NCI-H82 treated with DMSO at 0.1 percent for 48 hours (cell line): ENCODE measurements at regions not wholly inside any gene's neighbourhood (a gene's known extent, or its start where the extent isn't known, plus 50 kb on each side); places are given as distances from the start of the nearest gene placed in this dataset.
"Not testable (repeated sequence)": the region's sequence is repeated elsewhere in the genome, so short reads cannot be mapped to it uniquely, and the experiment has no call there.

Experiments
- DNase-seq: peaks from one replicate; lab custom pipeline; 2025; ENCODE audit not compliant: unreplicated experiment; lab: John Stamatoyannopoulos, UW

- DNase-seq: peak; percentile 40
These were observed 133.8 kb upstream of the LCORL start for GRCh38 chr4:18155067-18156041.

- no peak for DNase-seq
These were observed 116.6 kb upstream of the LCORL start for GRCh38 chr4:18138076-18138665.

- no peak for DNase-seq
These were observed 112.6 kb upstream of the LCORL start for GRCh38 chr4:18134111-18134510.

GRCh38 chr4:18130256-18130655 lies 108.7 kb upstream of the LCORL start:
- no peak for DNase-seq

GRCh38 chr4:18128241-18128640 lies 106.7 kb upstream of the LCORL start:
- no peak for DNase-seq

GRCh38 chr4:18127030-18127429 lies 105.5 kb upstream of the LCORL start:
- no peak for DNase-seq

- DNase-seq: no peak
These were observed 92.3 kb upstream of the LCORL start for GRCh38 chr4:18113710-18114331.

- no peak for DNase-seq
These were observed 89.5 kb upstream of the LCORL start for GRCh38 chr4:18111081-18111480.

- no peak for DNase-seq
These were observed 88.5 kb upstream of the LCORL start for GRCh38 chr4:18110099-18110498.

- no peak for DNase-seq
These were observed 88.1 kb upstream of the LCORL start for GRCh38 chr4:18109676-18110075.

- not testable (repeated sequence) for DNase-seq
These were observed 86.4 kb upstream of the LCORL start for GRCh38 chr4:18107848-18108528.

GRCh38 chr4:18106620-18107019 lies 85.1 kb upstream of the LCORL start:
- peak; percentile 88 for DNase-seq

- no peak for DNase-seq
These were observed 83.8 kb upstream of the LCORL start for GRCh38 chr4:18105030-18106011.

- DNase-seq: no peak
These were observed 82.5 kb upstream of the LCORL start for GRCh38 chr4:18103876-18104605.

- DNase-seq: no peak
These were observed 79.1 kb upstream of the LCORL start for GRCh38 chr4:18100657-18101056.

- DNase-seq: not testable (repeated sequence)
These were observed 68.9 kb upstream of the LCORL start for GRCh38 chr4:18090447-18090846.

GRCh38 chr4:18082236-18082635 lies 60.7 kb upstream of the LCORL start:
- DNase-seq: no peak

- no peak for DNase-seq
These were observed 60.2 kb upstream of the LCORL start for GRCh38 chr4:18081708-18082107.

GRCh38 chr4:18077808-18078207 lies 56.3 kb upstream of the LCORL start:
- DNase-seq: no peak
